NCI-H1694 (cell line): ENCODE measurements at regions not wholly inside any gene's neighbourhood (a gene's known extent, or its start where the extent isn't known, plus 50 kb on each side); places are given as distances from the start of the nearest gene placed in this dataset.

Experiments used
- DNase-seq: peaks from one replicate; lab custom pipeline; 2025; lab: John Stamatoyannopoulos, UW

- no peak for DNase-seq
These were observed 57.8 kb upstream of the SHANK2 start for GRCh38 chr11:71310184-71310583.

- no peak for DNase-seq
These were observed 57.2 kb upstream of the SHANK2 start for GRCh38 chr11:71309611-71310010.

GRCh38 chr11:71309181-71309580 is 56.8 kb upstream of the SHANK2 start:
- DNase-seq: no peak

- DNase-seq: no peak
These were observed 55.7 kb upstream of the SHANK2 start for GRCh38 chr11:71307811-71308645.

GRCh38 chr11:71305451-71306125 is 53.2 kb upstream of the SHANK2 start:
- DNase-seq: no peak

- DNase-seq: no peak
These were observed 52.7 kb upstream of the SHANK2 start for GRCh38 chr11:71305041-71305440.

GRCh38 chr11:71304491-71304890 is 52.1 kb upstream of the SHANK2 start:
- DNase-seq: no peak

- no peak for DNase-seq
These were observed 51.7 kb upstream of the SHANK2 start for GRCh38 chr11:71304045-71304444.

GRCh38 chr11:71302911-71303310 is 50.5 kb upstream of the SHANK2 start:
- DNase-seq: no peak

- DNase-seq: no peak
These were observed 50.1 kb upstream of the SHANK2 start for GRCh38 chr11:71302534-71302909.
